Adrenal gland (tissue), 5 donors: ENCODE measurements at regions not wholly inside any gene's neighbourhood (a gene's known extent, or its start where the extent isn't known, plus 50 kb on each side); places are given as distances from the start of the nearest gene placed in this dataset.

ENCODE experiments used
- CTCF ChIP-seq, 6 experiments: fragments of 450-650 bp in 4 of 6; fragments of 200-600 bp in 2 of 6; sonication (generic) in 1 of 6; IDR thresholded peaks; 1 replicate in 5 of 6; 2 replicates in 1 of 6; pipeline versions ENCODE4 v1.5.1 to v1.8.0; 2016 to 2021; ENCODE audit warnings: antibody characterized with exemption in 6 of 6, mild to moderate bottlenecking in 2 of 6, moderate library complexity in 1 of 6
- POLR2A ChIP-seq, 2 donors: fragments of 450-650 bp; IDR thresholded peaks; one replicate each; pipeline ENCODE4 v1.6.1; 2017; ENCODE audit warnings: antibody characterized with exemption in 2 of 2, mild to moderate bottlenecking in 2 of 2, moderate library complexity in 1 of 2
- donor health status: DM: no; HTN: no; CAD: no.

- TF ChIP-seq POLR2A (IDR thresholded peaks at IDR 0.05) (no peak), CTCF (IDR thresholded peaks at IDR 0.05) (no peak)
These were observed 379.5 kb upstream of the KLHL29 start for GRCh38 chr2:23005469-23005868.
